GM10266 (cell line): ENCODE measurements at regions not wholly inside any gene's neighbourhood (a gene's known extent, or its start where the extent isn't known, plus 50 kb on each side); places are given as distances from the start of the nearest gene placed in this dataset.

ENCODE experiments used
- DNase-seq: peaks from one replicate; pipeline ENCODE4 v3.0.0; 2012; ENCODE audit errors: extremely low spot score
- CTCF ChIP-seq: IDR thresholded peaks from 2 replicates; pipeline ENCODE4 v1.5.1; 2012; ENCODE audit warnings: mild to moderate bottlenecking, low read depth; ENCODE audit not compliant: control insufficient read depth, insufficient read depth; ENCODE audit errors: missing control alignments

- DNase-seq, result no peak
These were observed 185.0 kb upstream of the TMEFF2 start for GRCh38 chr2:192379736-192380135.

GRCh38 chr2:192377173-192377572 lies 182.4 kb upstream of the TMEFF2 start:
- no peak for TF ChIP-seq CTCF
- DNase-seq, result no peak

More at GRCh38 chr2:192379736-192380135, 185.0 kb upstream of the TMEFF2 start:
- TF ChIP-seq CTCF, result no peak

GRCh38 chr2:192373754-192374153 lies 179.0 kb upstream of the TMEFF2 start:
- no peak for DNase-seq
- no peak for TF ChIP-seq CTCF

- no peak for DNase-seq
- no peak for TF ChIP-seq CTCF
These were observed 178.5 kb upstream of the TMEFF2 start for GRCh38 chr2:192373221-192373620.

- DNase-seq, result no peak
- TF ChIP-seq CTCF, result no peak
These were observed 175.2 kb upstream of the TMEFF2 start for GRCh38 chr2:192369969-192370368.

- DNase-seq, result no peak
- TF ChIP-seq CTCF, result no peak
These were observed 162.5 kb upstream of the TMEFF2 start for GRCh38 chr2:192357217-192357616.

- no peak for TF ChIP-seq CTCF
- no peak for DNase-seq
These were observed 159.9 kb upstream of the TMEFF2 start for GRCh38 chr2:192354512-192355244.
